KG1 (cell line): ENCODE measurements at regions not wholly inside any gene's neighbourhood (a gene's known extent, or its start where the extent isn't known, plus 50 kb on each side); places are given as distances from the start of the nearest gene placed in this dataset.

ENCODE experiments used
- DNase-seq: peaks from one replicate; lab custom pipeline; 2025; lab: John Stamatoyannopoulos, UW

DNA sequence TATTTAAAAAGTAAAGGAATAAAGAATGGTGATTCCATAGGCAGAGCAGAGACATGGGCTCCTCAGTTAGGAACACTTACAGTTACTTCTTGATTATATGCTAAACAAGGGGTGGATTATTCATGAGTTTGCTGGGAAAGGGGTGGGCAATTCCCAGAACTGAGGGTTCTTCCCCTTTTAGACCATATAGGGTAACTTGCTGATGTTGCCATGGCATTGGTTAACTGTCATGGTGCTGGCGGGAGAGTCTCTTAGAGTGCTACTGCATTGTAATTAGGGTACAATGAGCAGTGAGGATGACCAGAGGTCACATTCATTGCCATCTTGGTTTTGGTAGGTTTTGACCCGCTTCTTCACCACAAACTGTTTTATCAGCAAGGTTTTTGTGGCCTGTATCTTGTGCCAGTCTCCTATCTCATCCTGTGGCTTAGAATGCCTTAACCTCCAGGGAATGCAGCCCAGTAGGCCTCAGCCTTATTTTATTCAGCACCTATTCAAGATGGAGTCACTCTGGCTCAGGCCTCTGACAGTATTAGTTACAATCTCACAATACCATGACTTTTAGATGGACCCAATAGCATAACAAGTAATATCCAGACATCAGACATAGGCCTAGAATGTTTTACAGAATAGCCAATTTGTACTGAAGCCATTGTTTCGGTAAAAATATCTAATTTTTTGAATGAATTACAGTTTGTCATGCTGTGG is 106.8 kb downstream of the ZBTB18 start:
- DNase-seq, result no peak

DNA sequence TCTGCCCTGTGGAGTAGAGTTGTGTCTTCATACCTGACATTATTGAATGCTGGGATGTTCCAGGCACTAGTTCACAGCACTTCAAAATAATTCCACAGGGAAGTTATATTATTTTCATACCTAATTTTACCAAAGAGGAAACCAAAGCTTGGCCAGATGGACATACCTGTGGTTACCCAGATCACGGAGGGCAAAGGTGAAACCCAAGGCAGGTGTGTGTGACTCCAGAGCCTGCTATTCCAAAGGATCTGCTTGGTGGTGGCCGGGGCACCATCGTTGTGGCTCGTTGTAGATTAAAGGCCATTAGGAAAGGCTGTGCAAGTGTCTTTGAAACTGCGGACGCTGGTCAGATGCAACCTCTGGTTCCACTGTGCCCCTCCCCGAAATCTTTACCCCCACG is 108.6 kb downstream of the ZBTB18 start:
- DNase-seq, result no peak

DNA sequence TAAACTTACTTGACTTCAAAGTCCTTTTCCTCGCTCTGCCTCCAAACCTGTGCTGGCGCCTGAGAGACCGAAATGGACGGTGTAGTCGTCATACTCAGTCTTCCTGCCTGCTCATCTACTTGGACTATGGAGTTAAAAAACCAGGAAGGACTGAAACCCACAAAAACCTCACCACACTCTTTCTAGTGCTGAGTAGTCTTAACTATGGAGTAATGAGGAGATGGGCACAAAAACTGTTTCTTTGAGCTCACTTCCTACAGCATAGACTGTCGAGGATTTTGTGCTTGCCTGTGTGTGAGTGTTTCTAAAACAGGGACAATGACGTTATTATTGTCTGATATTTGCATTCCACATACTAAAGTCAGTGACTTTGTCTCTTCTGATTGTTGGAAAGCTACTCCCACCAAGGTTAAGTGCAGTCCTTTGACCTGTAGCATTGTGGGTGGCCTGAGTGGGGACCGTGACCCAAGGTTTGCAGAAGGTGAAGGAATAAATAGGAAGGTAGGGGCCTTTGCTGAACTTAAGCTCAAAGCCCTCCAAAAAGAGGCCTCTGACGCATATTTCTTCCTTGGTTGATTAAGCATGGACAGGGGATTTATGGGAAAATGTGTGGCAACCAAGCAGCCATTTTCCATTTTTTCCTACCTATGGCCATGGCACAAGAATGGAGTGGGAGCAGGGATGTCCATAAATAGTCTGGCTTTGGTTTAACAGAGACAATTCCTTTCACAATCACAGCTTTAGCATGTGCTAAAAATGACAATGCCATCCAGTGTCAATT is 109.6 kb downstream of the ZBTB18 start:
- no peak for DNase-seq

DNA sequence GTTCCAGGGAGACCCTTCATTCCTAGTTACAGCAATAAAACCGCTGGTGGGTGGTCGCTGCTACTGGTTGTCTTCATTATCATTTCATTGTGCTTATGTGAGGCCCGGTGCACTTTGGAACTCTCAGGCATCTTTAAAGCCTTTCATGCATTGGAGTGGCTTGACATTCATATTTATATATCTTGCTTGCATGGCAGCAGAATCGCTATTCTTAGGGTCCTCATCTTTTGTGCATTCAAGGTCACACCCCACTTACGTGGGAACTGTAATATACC is 110.1 kb downstream of the ZBTB18 start:
- no peak for DNase-seq

DNA sequence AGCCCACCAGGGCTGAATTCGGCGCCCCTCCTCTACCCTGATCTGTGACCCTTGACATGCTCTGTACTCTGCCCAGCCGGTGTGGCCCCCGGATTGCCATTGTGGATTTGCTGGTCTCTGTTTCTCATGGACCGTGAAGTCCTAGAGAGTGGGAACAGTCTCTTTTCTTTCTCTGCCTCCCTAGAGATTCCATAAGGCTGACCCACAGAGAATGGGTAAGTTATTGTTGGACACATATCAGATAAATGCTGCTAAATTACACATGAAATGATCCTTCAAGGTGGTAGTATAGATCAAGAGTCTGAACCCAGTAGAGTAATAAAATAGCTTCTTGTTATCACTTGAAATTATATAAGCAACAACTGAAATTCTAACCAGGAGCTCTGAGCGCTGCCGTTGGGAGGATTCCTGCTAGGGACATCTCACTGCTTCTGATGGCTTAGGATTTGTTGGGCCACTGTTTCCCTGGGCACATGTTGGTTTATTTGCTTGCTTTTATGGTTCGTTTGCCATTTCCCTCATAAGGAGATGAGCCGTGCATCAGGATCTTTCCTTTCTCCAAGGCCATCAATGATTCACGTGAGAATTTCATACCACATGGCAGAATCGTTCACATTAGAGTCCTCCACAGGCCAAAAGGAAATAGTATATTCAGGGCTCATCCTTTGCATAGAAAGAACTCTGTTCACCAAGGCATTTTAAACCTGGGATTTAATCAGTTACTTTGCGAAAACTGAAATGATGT is 111.9 kb downstream of the ZBTB18 start:
- no peak for DNase-seq

DNA sequence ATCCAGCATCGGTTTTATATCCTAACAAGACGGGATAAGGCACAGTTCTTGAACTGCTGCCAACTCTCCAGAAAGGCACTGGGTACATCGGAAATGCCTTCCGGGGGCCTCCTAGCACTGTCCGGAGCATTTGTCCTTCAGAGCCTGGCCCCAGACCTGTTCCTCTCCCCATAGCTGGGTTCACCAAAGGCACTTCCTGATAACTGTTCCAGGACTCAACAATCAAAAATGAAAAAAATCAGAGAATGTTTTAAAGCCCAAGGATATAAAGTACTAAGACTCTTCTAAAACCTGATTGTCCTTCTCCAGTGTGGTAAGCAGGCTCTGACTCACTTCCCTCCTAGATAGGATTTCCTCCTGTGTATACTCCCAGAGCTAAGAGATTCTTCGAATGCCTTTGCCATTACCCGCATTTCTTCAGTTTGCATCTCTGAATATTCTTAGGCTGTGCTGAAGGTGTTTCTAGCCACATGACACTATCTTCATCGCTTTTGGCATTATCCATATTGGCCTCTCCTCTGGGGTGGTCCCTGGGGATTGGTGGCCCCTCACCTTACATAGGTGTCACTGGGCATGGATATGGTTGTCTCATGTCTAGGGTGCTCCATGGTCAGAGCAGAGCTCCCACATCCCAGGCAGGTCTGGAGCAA is 112.9 kb downstream of the ZBTB18 start:
- DNase-seq, result no peak

DNA sequence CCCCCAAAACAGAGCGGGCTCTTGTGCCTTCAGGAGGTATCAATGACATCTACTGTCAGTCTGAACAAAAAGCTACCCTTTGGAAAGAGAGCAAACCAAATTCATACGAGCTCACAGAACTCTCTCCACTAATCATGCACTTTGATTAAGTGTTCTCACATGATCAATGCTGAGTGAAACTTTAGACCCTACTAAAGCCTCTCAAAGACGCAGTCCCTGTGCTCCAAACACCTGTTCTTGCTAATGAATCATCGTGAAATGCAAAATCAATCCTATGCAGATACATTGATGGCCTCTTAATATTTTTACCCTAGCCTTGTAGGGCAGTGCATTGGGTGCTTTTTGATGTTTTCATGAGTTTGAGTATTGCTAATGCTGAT is 113.4 kb downstream of the ZBTB18 start:
- no peak for DNase-seq

DNA sequence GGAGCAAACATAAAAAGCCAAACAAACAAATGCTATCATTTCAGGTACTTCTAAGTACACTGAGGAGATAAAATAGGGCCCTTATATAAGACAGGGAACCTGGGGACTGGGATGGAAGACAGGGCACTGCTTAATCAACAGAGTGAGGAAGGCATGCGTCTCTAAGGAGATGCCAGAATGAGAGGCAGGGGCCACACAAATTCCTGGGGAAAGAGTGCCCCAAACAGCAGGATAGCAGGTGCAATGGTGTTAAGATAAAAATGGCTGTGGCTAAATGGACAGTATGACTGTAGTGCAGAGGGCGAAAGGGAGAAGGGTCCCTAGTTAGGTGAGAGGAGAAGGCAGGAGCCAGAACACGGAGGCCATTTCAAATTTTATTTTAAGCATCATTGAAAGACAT is 113.9 kb downstream of the ZBTB18 start:
- no peak for DNase-seq

DNA sequence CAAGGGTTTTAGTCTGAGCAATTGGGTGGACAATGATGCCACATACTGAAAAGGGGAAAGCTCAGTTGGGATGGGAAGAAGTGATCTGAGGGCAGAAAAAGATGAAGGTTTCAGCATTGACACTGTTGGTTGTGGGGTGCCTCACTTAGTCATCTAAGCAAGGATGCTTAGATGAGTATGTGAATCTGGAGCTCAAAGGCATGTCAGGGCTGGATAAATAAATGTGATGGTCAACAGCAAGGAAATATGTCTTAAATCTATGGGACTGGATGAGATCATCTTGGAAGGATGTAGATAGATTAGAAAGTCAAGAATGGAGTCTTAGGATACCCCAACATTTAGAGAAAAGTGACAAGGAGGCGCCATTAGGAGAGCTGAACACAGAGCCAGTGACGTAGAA is 114.6 kb downstream of the ZBTB18 start:
- no peak for DNase-seq

DNA sequence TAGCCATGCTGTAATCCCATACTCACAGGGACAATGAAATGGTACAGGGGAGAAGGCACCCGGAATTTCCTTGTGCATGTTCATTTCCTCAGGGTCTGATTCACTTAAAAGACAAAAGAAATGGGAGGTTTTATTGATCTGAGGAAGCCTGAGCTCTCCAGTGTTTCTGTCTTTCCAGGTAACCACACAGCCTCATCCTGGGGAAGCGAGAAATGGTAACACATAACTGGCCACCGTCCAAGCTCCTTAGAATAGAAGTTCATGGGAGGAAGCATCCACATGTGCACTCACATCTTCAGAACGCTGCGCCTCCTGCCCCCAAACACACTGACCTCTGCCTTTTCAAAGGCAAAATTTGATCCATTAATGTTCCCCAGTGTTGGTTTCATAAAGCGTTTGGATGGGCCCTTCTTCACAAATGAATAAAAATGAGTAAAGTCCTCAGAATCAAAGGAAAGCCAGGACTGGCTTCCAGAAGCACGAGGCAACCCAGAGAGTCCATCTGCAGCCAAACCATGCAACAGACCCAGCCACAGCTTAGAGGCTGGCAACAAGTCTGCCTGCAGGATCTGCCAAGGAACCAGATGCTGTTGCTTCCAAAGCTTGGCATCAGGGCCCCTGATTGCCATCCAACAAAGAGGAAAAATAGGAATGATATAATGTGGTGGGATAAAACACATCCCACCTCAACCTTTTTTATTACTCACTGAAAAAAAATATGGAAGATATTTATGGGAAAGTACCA is 120.3 kb downstream of the ZBTB18 start:
- DNase-seq, result no peak

DNA sequence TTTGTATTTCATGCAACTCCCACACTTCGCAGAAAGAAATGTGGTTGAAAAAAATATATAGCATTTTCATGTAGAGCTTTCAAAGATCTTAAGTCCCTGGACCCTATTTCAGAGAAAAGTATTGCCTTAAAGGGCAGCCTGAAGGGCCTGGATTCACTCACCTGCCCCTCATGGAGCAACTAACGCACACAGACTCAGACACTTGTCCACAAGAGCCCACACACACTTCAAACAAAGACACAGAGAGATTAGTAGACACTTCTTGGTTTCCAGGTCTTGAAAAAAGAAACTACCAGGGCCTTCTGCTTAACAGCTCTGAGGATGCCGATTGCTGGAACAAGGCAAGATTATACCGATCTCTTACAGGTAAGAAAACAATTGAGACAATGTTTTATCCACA is 122.2 kb downstream of the ZBTB18 start:
- DNase-seq, result no peak

DNA sequence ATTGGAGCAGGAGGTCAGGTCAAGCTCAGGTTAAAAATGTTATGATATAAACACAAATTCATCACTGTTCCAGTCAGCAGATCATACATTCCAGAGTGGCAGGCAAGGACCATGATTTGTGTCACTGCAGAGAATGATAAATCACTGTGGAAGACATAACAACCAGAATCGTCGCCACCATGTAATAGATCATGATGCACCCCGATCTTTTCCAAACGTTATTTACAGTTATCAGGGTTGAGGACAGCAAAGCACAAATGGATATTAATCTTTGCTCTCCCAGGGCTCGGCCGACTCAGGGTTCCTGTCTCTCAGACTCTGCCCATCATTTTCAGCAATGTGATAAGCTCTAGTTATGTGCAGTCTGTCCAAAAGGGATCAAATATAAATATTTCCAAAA is 122.7 kb downstream of the ZBTB18 start:
- no peak for DNase-seq

DNA sequence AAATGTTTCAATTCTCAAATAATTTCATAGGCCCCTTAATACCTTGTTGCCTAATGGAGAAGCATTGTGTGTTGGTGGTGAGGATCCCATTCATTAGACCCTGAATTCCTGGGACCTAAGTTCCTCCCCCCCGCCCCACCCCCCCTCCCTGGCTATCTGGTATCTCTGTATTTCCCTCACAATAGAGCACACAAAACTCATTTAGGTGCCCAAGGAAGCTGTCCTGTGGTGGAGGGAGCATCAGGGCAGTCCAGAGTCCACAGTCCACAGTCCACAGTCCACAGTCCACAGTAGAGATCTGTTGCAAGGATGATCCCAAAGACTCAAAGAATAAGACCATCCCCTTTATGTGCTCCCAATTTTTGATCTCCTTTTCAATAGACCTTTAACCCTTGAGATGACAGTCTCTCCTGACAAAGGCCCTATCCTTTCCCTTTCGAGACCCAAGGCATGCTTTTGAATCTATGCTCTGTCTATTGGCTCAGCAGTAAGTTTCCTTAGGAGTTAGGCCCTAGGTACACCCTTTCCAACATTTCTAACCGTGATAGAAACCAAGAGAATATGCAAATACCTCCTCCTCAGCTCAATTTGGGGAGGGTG is 123.9 kb downstream of the ZBTB18 start:
- DNase-seq, result no peak

DNA sequence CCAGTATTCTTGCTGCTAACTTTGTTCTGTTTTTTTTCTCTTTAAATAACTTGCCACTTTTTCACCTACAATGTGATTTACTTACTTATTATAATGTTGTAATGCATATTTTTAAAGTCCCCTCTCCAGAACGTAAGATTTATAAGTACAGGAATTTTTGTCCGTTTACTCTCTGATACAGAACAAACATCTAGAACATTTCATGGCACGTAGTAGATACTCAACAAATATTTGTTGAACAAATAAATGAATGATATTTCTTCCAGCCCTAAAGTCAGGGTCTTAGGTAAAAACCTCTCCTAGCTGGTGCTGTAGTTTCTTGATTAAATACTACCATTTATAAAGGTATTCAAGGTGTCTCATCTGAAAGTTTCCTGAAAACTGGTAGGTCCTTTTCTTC is 125.1 kb downstream of the ZBTB18 start:
- no peak for DNase-seq

DNA sequence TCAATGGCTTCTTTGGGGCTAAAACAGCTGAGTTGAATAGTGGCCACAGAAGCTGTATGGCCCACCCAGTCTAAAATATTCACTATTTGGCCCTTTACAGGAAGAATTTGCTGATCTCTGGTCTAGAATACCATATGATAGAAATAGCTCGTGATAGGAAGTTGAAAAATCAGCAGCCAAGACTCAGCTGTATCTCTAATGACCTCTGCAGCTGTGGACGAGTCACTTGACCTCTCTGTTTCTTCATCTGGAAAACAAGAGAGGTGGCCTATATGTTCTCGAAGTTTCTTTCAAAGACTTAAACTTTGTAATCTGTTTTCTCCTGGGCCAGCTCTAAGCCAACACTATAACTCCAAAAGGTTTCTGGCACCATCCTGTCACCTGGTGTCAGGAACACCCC is 129.2 kb downstream of the ZBTB18 start:
- DNase-seq, result no peak

DNA sequence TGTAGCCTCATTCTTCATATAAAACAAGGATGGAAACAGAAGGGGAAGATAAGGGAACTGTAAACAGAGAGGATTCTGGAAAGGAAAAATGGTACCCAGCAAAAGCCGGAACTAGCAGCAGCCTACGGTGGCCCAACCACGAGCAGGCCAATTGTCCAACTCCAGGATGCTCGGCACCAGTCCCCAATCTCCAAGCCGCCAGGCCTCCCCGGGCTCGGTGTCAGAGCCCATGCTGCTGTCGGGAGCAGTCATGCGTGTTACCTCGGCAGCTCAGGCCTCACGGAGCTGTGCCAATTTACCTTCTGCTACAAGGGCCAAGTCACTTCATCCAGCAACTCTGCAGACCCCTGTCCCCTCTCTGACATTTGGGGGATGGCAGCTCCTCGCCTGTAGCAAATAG is 130.8 kb downstream of the ZBTB18 start:
- no peak for DNase-seq

DNA sequence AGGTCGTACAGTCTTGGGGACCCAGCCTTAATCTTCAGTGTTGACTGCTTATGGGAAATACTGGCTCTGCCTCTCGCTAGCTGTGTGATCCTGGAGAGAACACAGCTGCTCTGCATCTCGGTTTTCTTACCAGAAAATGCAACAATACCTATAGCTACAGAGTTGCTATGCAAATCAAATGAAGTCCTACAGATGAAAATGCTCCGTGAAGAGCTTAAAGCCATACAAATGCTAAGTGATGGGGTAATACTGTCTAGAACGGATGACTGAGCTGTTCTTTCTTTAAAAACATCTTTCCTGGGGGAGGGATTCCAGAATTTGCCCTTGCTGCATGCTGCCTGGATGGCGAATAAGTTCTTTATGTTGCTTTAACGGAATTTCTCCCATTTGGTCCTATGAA is 132.0 kb downstream of the ZBTB18 start:
- DNase-seq, result no peak

DNA sequence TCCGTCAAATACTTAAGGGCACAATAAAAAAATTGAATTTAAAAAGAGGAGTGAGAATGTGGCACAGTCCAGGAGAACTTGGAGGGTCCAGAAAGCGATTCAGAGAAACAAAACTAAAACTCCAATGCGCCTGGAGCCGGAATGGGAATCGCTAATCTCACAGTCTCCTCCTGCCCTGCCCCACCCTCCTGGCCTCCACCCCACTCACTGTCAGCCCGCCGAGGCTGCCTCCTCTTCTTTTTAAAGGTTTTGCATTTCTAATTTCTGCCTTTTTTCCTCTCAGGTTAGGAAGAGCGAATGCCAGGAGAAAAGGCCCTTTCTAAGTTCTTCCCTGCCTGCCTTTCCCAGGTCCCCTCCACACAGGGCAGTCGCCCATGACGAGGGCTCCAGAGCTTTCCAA is 135.3 kb downstream of the ZBTB18 start:
- no peak for DNase-seq

DNA sequence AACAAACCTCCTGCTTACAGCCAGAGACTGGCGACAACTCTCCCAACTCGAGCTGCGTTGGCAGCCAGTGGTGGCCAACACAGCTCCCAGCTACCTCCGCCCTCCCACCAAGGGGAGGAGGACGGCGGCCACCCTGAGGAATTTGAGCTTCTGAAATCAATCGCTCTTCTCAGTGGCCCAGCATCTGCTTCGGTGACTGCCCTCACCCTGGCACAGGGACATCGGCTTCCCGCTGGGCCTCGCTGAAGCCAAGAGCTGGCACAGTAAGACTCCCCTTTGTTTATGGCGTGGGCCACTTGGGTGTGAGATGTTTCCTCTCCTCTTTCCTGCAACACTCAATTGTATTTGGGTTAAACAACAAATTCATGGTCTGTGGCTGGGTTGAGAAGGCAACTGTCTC is 136.2 kb downstream of the ZBTB18 start:
- DNase-seq, result no peak

DNA sequence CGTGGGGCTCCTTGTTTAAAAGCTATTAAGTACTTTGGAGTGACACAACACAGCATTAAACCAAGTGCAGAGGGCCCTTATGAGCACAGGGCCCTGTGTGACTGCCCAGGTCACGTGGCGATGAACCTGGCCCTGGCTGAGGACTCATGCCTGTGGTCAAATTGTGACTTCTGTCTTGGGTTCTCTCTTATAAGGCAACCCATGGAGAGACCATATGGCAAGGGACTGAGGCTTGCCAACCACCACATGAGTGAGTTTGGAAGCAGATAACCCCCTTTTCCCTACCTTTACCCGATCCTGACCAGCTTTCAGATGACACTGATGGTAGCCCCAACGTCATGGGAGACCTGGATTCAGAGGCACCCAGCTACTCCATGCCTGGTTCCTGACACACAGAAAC is 140.5 kb downstream of the ZBTB18 start:
- no peak for DNase-seq

DNA sequence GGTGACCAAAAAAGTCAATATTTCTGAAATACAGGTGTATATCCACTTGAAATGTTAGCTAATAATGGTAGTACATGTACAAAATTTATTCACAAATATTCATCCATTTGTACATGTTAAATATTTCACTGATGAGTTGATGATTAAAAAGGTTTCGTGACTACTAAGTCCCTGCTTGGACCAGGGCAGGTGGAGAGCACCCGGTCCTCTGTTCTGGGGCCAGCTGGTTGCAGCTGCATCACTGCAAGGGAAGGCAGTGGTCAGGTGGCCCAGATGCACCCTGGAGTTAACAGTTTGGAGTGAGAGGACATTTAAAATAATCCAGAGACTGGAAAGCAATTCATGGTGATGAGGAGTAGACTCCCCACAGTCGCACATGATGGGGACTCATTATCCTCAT is 141.2 kb downstream of the ZBTB18 start:
- no peak for DNase-seq
